GM12864 (cell line): ENCODE measurements at regions not wholly inside any gene's neighbourhood (a gene's known extent, or its start where the extent isn't known, plus 50 kb on each side); places are given as distances from the start of the nearest gene placed in this dataset.
A peak's percentile ranks its signal among the peaks of the same experiment; 100 is the strongest.

Source experiments
- DNase-seq: peaks from one replicate; pipeline ENCODE4 v3.0.0-alpha.2; 2011; ENCODE audit warnings: low read depth
- H3K4me3 ChIP-seq: 2 replicates; pipeline ENCODE4 v1.5.1; 2011; ENCODE audit warnings: mild to moderate bottlenecking, low read depth, low read length, control low read depth
- TF ChIP-seq, protein P1 (sequence below): IDR thresholded peaks from 2 replicates; pipeline ENCODE4 v1.5.1; 2011; ENCODE audit warnings: low read depth, mild to moderate bottlenecking, moderate library complexity, low read length, control low read depth, inconsistent platforms; ENCODE audit errors: missing control alignments

DNA sequence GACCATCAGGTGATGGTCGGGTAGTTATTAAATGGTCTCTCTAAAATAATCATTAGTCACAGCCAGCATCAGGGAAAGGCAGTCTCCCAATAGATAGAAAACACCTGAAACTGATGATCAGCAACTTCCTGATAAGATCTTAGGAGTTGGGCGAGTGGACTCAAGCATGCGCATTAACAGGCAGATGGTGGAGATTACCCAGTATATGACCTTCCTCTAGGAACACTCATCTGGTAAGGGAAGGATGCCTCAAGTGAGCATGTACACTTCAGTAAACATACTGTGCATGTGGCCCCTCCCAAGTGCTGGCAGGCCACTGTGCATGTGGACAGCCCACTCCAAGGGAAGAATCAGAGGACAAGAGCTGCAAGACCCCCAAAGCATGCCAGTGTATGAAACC is 105.9 kb downstream of the ABCC12 start:
- no peak for DNase-seq
- TF ChIP-seq, protein P1, sequence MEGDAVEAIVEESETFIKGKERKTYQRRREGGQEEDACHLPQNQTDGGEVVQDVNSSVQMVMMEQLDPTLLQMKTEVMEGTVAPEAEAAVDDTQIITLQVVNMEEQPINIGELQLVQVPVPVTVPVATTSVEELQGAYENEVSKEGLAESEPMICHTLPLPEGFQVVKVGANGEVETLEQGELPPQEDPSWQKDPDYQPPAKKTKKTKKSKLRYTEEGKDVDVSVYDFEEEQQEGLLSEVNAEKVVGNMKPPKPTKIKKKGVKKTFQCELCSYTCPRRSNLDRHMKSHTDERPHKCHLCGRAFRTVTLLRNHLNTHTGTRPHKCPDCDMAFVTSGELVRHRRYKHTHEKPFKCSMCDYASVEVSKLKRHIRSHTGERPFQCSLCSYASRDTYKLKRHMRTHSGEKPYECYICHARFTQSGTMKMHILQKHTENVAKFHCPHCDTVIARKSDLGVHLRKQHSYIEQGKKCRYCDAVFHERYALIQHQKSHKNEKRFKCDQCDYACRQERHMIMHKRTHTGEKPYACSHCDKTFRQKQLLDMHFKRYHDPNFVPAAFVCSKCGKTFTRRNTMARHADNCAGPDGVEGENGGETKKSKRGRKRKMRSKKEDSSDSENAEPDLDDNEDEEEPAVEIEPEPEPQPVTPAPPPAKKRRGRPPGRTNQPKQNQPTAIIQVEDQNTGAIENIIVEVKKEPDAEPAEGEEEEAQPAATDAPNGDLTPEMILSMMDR = no peak
- no peak overlapping the region for H3K4me3 ChIP-seq

DNA sequence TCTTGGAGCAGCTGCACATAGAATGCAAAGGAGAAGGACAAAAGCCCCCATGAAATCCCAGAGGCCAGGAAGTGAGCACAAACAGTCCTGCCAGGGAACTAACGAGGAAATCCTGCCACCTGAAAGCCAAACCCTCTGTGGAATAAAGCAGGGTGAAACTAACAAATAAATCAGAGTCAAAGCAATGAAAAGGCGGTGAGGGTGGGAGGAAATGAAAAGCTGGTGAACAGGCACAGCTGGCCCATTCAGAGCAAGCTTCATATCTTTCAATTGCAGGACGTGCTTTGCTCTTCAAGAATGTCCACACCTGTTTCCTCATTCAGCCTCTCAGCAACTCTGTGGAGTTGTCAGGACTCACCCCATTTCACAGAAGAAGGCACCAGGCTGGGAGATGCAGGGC is 108.1 kb downstream of the ABCC12 start:
- H3K4me3 ChIP-seq = no peak overlapping the region
- no peak for DNase-seq
- TF ChIP-seq, protein P1 = no peak

DNA sequence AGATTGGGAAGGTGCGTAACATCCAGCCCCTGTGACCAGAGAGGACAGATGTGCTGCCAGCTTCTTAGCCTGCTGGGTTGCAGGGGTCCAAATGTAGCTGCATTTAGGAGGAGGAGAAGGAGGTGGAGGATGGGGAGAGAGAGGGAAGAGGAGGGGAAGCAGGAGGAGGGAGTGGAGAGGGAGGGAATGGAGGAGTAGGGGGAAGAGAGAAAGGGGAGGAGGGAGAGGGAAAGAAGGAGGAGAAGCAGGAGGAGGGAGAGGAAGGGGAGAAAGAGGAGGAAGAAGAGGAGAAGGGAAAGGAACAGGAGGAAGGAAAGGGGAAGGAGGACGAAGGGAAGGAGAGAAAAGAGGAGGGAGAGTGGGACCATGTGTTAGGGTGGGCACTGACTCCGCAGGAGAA is 108.6 kb downstream of the ABCC12 start:
- TF ChIP-seq, protein P1 = no peak
- no peak overlapping the region for H3K4me3 ChIP-seq
- DNase-seq = no peak

DNA sequence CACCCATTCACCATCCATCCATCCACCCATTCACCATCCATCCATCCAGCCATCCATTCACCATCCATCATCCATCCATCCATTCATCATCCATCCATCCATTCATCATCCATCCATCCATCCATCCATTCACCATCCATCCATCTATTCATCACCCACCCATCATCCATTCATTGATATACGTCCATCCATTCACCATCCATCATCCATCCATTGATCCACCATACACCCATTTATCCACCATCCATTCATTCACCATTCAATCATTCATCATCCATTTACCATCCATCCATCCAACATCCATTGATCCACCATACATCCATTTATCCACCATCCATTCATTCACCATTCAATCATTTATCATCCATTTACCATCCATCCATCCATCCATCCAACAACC is 111.7 kb downstream of the ABCC12 start:
- no peak for DNase-seq
- H3K4me3 ChIP-seq = no peak overlapping the region
- TF ChIP-seq, protein P1 = no peak

DNA sequence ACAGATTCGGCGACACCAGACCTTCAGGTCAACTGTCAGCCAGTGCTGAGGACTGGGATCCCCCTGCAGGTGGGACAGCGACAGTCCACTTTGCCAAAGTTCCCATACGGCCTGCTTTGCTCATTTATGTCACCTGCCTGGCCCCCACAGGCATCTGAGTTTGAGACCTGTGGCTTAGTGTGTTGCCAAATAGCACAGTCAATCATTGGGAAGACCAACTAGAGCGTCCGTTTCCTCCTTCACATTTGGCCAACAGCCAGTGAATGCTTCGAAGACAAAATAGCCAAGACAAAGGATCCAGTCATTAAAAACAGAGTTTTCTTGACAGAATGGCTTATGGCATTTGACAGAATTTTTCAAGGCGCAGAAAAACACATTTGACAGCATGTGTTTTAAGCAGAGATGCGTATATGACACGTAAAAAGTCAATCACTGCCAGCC is 113.8 kb downstream of the ABCC12 start:
- no peak for DNase-seq
- TF ChIP-seq, protein P1 = peak; percentile 27
- no peak overlapping the region for H3K4me3 ChIP-seq

DNA sequence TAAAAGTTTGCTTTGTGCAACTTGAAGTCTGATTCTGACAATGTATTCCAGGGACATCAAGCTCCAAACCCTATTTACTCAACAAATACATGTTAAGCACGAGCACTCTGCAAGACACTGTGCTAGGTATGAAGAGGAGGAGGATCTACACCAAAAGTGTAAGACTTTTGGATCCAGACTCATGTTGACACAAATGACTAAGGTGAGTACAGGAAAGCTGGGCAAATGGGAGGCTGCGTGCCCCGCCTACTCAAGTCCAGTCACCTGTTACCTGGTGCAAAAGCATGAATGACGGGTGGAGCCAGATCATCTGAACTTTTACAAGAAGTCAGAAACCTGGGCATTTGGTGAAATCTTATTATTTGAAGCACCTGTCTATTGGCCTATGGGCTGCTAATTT is 120.7 kb downstream of the ABCC12 start:
- DNase-seq = no peak
- no peak overlapping the region for H3K4me3 ChIP-seq
- TF ChIP-seq, protein P1 = no peak

DNA sequence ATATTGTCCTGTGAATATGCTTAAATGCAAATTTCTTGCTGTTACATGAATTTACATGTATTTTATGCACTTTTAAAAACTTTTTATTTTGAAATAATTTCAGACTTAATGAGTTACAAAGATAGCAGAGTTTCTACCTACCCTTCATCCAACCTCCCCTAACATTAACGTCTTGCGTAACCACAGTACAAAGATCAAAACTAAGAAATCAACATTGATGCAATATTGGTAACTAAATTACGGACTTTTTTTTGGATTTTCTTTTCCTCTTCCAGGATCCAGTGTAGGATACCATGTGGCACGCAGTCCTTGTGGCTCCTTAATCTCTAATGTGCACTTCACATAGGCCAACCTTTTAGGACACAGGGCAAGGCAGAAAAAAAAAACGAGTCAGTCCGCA is 124.9 kb downstream of the ABCC12 start:
- no peak for DNase-seq
- H3K4me3 ChIP-seq = no peak overlapping the region
- TF ChIP-seq, protein P1 = no peak
